ENCODE measurements at regions not wholly inside any gene's neighbourhood (a gene's known extent, or its start where the extent isn't known, plus 50 kb on each side); places are given as distances from the start of the nearest gene placed in this dataset.

- DNase-seq (ENCODE audit: low read depth in 2 of 2, low spot score in 1 of 2): no peak
Observed at GRCh38 chr3:195007766-195008165, 263.2 kb downstream of the XXYLT1 start.

GRCh38 chr3:195008816-195009215 is 262.1 kb downstream of the XXYLT1 start:
- DNase-seq (ENCODE audit: low read depth in 2 of 2, low spot score in 1 of 2): no peak

DNA sequence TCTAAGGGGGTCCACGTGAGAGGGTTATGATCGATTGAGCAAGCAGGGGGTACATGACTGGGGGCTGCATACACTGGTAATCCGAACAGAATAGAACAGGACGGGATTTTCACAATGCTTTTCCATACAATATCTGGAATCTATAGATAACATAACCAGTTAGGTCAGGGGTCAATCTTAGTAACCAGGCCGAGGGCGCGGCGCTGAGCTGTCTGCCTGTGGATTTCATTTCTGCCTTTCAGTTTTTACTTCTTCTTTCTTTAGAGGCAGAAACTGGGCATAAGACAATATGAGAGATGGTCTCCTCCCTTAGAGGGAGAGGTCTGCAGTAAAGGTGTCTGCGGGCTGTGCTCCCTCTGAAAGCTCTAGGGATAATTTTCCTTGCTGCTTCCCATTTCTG is 261.3 kb downstream of the XXYLT1 start:
- DNase-seq (ENCODE audit: low read depth in 2 of 2, low spot score in 1 of 2): no peak

GRCh38 chr3:195010551-195011100 is 260.3 kb downstream of the XXYLT1 start:
- no peak for DNase-seq (ENCODE audit: low read depth in 2 of 2, low spot score in 1 of 2)

DNA sequence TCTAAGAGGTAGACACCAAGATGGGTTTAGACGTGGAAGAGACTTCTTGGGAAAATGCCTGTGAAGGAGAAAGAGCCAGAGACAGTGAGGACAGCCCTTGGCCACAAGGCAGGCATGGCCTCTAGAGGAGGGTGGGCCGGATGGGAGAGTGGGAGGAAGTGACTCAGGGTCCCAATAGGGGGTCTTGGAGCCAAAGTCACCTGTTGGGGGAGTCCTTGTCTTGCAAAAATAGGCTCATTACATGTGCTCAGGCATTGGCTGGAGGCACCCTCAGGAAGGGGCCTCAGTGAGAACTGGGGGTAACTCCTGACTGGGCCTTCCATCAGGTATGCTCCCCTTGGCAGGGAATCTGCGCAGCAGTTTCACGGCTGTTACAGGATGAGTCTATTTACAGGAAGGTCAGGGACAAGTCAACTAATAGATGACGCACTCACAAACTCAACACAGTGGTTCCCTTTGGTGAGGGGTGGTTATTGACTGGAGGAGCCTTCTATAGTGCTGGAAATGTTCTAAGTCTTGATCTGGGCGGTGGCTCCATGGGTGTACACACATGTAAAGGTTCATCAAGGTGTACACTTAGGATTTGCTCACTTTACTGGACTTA is 259.6 kb downstream of the XXYLT1 start:
- no peak for DNase-seq (ENCODE audit: low read depth in 2 of 2, low spot score in 1 of 2)

DNA sequence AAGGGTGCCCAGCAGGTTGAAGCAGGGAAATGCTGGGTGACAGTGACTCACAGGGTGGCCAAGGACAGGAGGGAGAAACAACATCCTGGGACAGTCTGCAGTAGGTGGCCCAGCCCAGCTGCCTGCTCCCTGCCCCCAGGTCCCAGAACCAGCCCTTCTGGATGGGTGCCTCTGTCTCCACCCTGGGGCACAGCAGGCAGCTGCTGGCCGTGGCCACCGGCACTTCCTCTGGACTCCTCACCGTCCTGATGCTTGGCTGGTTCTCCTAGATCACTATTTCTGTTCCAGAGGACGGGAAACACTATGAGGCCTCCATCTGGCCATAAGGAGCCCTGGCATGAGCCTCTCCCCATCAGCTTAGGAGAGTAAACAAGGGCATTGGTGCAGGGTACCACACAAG is 258.9 kb downstream of the XXYLT1 start:
- no peak for DNase-seq (ENCODE audit: low read depth in 2 of 2, low spot score in 1 of 2)

DNA sequence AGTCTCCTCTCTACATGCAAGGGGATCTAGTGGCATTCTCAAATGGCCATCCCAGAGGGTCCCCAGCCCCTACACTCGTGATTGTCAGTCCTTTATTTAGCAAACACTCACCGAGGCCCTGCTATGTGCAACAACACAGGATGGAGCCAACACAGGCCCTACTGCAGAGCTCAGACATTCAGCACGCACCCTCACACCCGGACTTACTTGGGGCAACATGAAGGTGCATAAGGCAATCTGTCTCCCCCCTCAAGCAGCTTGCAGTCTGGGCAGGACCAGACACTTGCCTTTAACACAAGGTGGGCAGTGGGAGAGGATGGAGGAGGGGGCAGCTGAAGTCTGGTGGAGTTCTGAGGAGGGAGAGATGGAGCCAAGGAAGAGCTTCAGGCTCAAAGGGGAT is 258.4 kb downstream of the XXYLT1 start:
- no peak for DNase-seq (ENCODE audit: low read depth in 2 of 2, low spot score in 1 of 2)

DNA sequence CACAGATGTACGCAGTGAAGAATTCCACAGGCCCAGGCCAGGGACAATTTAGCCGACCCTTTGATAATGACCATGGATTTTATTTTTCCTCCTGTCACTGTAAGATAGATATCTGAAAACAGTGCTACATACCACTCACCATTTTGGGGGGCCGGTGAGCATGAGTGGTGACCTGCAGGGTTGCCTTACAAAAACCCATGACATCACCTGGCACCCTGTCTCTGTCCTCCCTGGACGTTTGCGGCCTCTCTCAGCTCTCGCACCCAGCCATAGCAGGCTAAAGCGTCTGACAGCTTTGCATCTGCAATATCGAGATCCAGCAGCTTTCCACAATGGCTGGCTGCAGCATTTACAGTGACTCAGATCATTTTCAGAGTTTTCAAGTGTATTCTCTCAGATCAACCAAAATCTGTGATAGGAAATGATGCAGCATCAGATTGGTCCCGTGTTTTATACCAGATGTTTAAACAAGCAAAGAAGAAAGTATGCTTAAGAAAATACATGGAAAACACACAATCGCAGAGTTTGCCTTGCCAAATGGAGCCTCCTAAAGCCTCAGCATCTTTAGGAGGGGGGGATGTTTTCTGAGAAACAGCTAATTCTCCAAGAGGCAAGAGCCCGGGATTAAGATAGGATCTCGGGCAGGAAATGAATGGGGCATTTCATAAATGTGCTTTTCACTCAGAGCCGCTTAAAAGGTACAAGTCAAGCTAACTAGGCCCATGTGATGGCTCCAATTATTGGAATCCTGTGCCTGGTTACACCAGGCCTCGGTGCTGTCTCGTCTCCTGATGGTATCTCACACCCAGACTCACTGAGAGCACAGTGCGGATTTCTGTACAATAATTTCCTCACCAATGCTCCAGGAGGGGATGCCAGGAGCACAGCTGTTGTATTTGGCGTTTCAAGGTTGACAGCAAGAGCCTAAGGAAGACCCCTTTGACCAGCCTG is 257.3 kb downstream of the XXYLT1 start:
- no peak for DNase-seq (ENCODE audit: low read depth in 2 of 2, low spot score in 1 of 2)

DNA sequence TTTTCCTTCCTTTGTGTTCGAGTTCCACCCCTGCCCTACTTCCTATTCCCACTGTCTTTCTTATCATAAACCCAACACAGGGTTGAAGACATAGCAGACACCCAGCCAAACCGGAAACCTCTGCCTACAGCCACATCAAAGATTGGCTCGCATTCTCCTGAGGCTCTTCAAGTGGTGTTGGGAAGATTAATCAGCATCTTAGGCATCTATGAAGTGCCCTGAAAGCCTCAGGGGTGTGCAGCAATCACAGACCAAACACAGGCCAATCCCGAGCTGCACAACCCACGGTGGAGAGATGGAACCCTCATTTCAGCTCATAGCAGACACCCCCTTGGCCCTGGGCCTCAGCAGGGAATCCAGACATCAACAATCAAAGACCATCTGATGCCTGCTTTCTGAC is 255.9 kb downstream of the XXYLT1 start:
- DNase-seq (ENCODE audit: low read depth in 2 of 2, low spot score in 1 of 2): no peak

- DNase-seq (ENCODE audit: low read depth in 2 of 2, low spot score in 1 of 2): no peak
Observed at GRCh38 chr3:195017151-195017550, 253.8 kb downstream of the XXYLT1 start.
